ENCODE measurements at regions not wholly inside any gene's neighbourhood (a gene's known extent, or its start where the extent isn't known, plus 50 kb on each side); places are given as distances from the start of the nearest gene placed in this dataset.

DNA sequence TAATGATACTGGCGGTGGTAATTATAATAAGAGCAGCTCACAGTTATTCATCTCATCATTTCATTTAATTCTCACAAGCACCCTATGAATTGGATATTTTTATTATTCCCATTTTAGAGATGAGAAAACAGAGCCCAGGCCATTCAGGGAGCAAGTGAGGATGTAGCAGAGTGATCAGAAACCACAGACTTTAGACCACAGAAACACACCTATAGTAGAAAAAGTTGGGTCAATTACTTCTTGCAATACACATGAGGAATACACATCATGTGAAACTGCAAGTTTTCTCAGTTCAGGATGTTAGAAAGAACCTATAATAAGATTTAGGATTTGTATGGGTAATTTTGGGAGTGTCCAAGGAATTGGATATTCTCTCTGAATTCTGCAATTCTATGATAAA, 278.0 kb downstream of the ADRA2A start:
- no peaks in the 10 kb centered on the region for H3K9me1 ChIP-seq (replicated peaks; ENCODE audit: control insufficient read depth, extremely low read depth, insufficient read depth, low read length)
- H4K20me1 ChIP-seq (replicated peaks; ENCODE audit: control insufficient read depth, extremely low read depth, insufficient read depth, low read length): no peaks in the 10 kb centered on the region
- ChIA-PET POLR2A (no interaction called here), CTCF (no interaction called here)
- FAIRE-seq (no peak), DNase-seq (ENCODE audit: low read depth, low spot score) (no peak)
- no peak overlapping the region for H2AFZ ChIP-seq (ENCODE audit: low read depth, low read length)
- no peaks in the 10 kb centered on the region for H3K36me3 ChIP-seq (ENCODE audit: control insufficient read depth in 2 of 2, extremely low read depth in 1 of 2, insufficient read depth in 2 of 2, low read length in 2 of 2)
- intact Hi-C loops (cut with micrococcal nuclease) (no loop called here), dilution Hi-C loops (cut with MboI; ENCODE audit: extremely low pct_ligation_motif_present, low sequenced_read_pairs) (no loop called here)
- TF ChIP-seq EZH2 (IDR thresholded peaks at IDR 0.05; ENCODE audit: borderline replicate concordance, low read depth, low read length, severe bottlenecking) (no peak), FOS (IDR thresholded peaks at IDR 0.05; ENCODE audit: borderline replicate concordance, insufficient read depth, low read length) (no peak), GATA2 (IDR thresholded peaks at IDR 0.05; ENCODE audit: insufficient read depth, insufficient read length, low read depth, low read length) (no peak), MYC (IDR thresholded peaks at IDR 0.05; ENCODE audit: low read depth, low read length) (no peak), JUN (IDR thresholded peaks at IDR 0.05; ENCODE audit: borderline replicate concordance, insufficient read depth, insufficient read length, low read depth) (no peak), POLR2AphosphoS5 (IDR thresholded peaks at IDR 0.05; ENCODE audit: insufficient read depth, low read depth, low read length) (no peak)
- TF ChIP-seq, protein P1, sequence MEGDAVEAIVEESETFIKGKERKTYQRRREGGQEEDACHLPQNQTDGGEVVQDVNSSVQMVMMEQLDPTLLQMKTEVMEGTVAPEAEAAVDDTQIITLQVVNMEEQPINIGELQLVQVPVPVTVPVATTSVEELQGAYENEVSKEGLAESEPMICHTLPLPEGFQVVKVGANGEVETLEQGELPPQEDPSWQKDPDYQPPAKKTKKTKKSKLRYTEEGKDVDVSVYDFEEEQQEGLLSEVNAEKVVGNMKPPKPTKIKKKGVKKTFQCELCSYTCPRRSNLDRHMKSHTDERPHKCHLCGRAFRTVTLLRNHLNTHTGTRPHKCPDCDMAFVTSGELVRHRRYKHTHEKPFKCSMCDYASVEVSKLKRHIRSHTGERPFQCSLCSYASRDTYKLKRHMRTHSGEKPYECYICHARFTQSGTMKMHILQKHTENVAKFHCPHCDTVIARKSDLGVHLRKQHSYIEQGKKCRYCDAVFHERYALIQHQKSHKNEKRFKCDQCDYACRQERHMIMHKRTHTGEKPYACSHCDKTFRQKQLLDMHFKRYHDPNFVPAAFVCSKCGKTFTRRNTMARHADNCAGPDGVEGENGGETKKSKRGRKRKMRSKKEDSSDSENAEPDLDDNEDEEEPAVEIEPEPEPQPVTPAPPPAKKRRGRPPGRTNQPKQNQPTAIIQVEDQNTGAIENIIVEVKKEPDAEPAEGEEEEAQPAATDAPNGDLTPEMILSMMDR (IDR thresholded peaks at IDR 0.05; ENCODE audit: extremely low read depth in 1 of 2, insufficient read depth in 1 of 2, low read depth in 1 of 2, low read length in 2 of 2): no peak
- no peak overlapping the region for H3K4me2 ChIP-seq (ENCODE audit: insufficient read depth, low read length)
- H3K4me3 ChIP-seq (replicated peaks in 1 of 3; ENCODE audit: insufficient read depth in 1 of 3, low read depth in 1 of 3, low read length in 3 of 3): no peak overlapping the region
- H3K9ac ChIP-seq (replicated peaks; ENCODE audit: extremely low read depth, insufficient read depth, low read length): no peak overlapping the region
- H3K27ac ChIP-seq (ENCODE audit: insufficient read depth, low read depth, low read length): no peak overlapping the region
- no peaks in the 10 kb centered on the region for H3K9me3 ChIP-seq (replicated peaks; ENCODE audit: control insufficient read depth, insufficient read depth, low read length)
- no peaks in the 10 kb centered on the region for H3K4me1 ChIP-seq (ENCODE audit: control insufficient read depth, extremely low read depth, insufficient read depth, low read length)
- H3K79me2 ChIP-seq (ENCODE audit: control insufficient read depth, insufficient read depth, low read length): no peaks in the 10 kb centered on the region
- no TSS peak for BruUV-seq (replicated peaks)
- no peaks in the 10 kb centered on the region for H3K27me3 ChIP-seq (ENCODE audit: control insufficient read depth in 2 of 2, insufficient read depth in 2 of 2, low read length in 2 of 2)

All from endothelial cell of umbilical vein (primary cell).